ENCODE measurements at regions not wholly inside any gene's neighbourhood (a gene's known extent, or its start where the extent isn't known, plus 50 kb on each side); places are given as distances from the start of the nearest gene placed in this dataset.

GRCh38 chr6:8579372-8579771 is 144.0 kb upstream of the SLC35B3 start:
- Histone ChIP-seq H3K4me3 (replicated peaks in 1 of 3; ENCODE audit: insufficient read depth in 1 of 3, low read depth in 2 of 3, low read length in 3 of 3) (no peak overlapping the region), H2AFZ (ENCODE audit: low read length) (no peak overlapping the region), H3K4me1 (ENCODE audit: insufficient read depth, low read length) (no peaks in the 10 kb centered on the region), H3K27ac (ENCODE audit: extremely low read length, insufficient read depth, low read length) (no peak overlapping the region), H3K9me3 (ENCODE audit: low read length) (peaks cover 2% of the 10 kb centered on the region; the same call in 1 of the 2 replicates), H3K79me2 (ENCODE audit: insufficient read depth, low read length) (no peaks in the 10 kb centered on the region), H3K4me2 (ENCODE audit: low read depth, low read length) (no peak overlapping the region), H4K20me1 (ENCODE audit: insufficient read depth, low read length) (no peaks in the 10 kb centered on the region), H3K9ac (ENCODE audit: insufficient read depth, low read depth, low read length) (no peak overlapping the region), H3K27me3 (ENCODE audit: control insufficient read depth in 1 of 2, insufficient read depth in 2 of 2, low read length in 2 of 2) (no peaks in the 10 kb centered on the region), H3K36me3 (replicated peaks in 1 of 2; ENCODE audit: control insufficient read depth in 1 of 2, insufficient read depth in 2 of 2, low read length in 2 of 2) (no peaks in the 10 kb centered on the region)
- BruUV-seq (replicated peaks) = no TSS peak
- TF ChIP-seq HIVEP1 (CRISPR knock-in tag; IDR thresholded peaks at IDR 0.05) (no peak), FOXM1 (CRISPR knock-in tag; IDR thresholded peaks at IDR 0.05) (no peak), ZNF678 (CRISPR knock-in tag; IDR thresholded peaks at IDR 0.05) (no peak), RNF2 (conservative IDR thresholded peaks at IDR 0.05; ENCODE audit: low read depth) (no peak), IRF1 (CRISPR knock-in tag; IDR thresholded peaks at IDR 0.05; ENCODE audit: low read depth) (no peak), RBM39 (IDR thresholded peaks at IDR 0.05; ENCODE audit: low read depth, low read length, poor library complexity, severe bottlenecking) (no peak), FOXP1 (IDR thresholded peaks at IDR 0.05) (no peak), FOXP1 (CRISPR knock-in tag; IDR thresholded peaks at IDR 0.05) (no peak), ZNF207 (IDR thresholded peaks at IDR 0.05; ENCODE audit: borderline replicate concordance) (no peak), ZSCAN20 (CRISPR knock-in tag; IDR thresholded peaks at IDR 0.05; ENCODE audit: borderline replicate concordance) (no peak), ZBTB1 (CRISPR knock-in tag; IDR thresholded peaks at IDR 0.05; ENCODE audit: borderline replicate concordance) (no peak)
- FAIRE-seq = no peak
- ChIA-PET CTCF (ENCODE audit: low intra/inter-chr PET ratio, low total read pairs) (no interaction called here), POLR2A (no interaction called here)
- no peak for DNase-seq (ENCODE audit: low spot score)
- in situ Hi-C loops (cut with HindIII; ENCODE audit: extremely low pct_ligation_motif_present, low pct_unique_long_range_greater_than_20kb) = no loop called here
- ATAC-seq = no peak
- intact Hi-C loops (cut with micrococcal nuclease; ENCODE audit: unreplicated experiment) = no loop called here
- 0% methylated on average over 1 of the region's 1 CpG for WGBS (ENCODE audit: low lambda C conversion rate)

- no TSS peak for BruUV-seq (replicated peaks)
- intact Hi-C loops (cut with micrococcal nuclease; ENCODE audit: unreplicated experiment) (no loop called here), in situ Hi-C loops (cut with HindIII; ENCODE audit: extremely low pct_ligation_motif_present, low pct_unique_long_range_greater_than_20kb) (no loop called here)
- CTCF ChIA-PET (ENCODE audit: low intra/inter-chr PET ratio, low total read pairs) = no interaction called here
- H3K36me3 ChIP-seq (replicated peaks in 1 of 2; ENCODE audit: control insufficient read depth in 1 of 2, insufficient read depth in 2 of 2, low read length in 2 of 2) = no peaks in the 10 kb centered on the region
- no peaks in the 10 kb centered on the region for H3K4me1 ChIP-seq (ENCODE audit: insufficient read depth, low read length)
- no peak for FAIRE-seq
- no peak overlapping the region for H2AFZ ChIP-seq (ENCODE audit: low read length)
- H3K9ac ChIP-seq (ENCODE audit: insufficient read depth, low read depth, low read length) = no peak overlapping the region
- ATAC-seq = no peak
- H3K79me2 ChIP-seq (ENCODE audit: insufficient read depth, low read length) = no peaks in the 10 kb centered on the region
- POLR2A ChIA-PET = no interaction called here
- no peak overlapping the region for H3K27ac ChIP-seq (ENCODE audit: extremely low read length, insufficient read depth, low read length)
- no peak for DNase-seq (ENCODE audit: low spot score)
- H3K9me3 ChIP-seq (ENCODE audit: low read length) = no peaks in the 10 kb centered on the region; the same call in 1 of the 2 replicates
- 0% methylated on average over 1 of the region's 1 CpG for WGBS (ENCODE audit: low lambda C conversion rate)
- H3K4me3 ChIP-seq (replicated peaks in 1 of 3; ENCODE audit: insufficient read depth in 1 of 3, low read depth in 2 of 3, low read length in 3 of 3) = no peak overlapping the region
- no peaks in the 10 kb centered on the region for H4K20me1 ChIP-seq (ENCODE audit: insufficient read depth, low read length)
- H3K27me3 ChIP-seq (ENCODE audit: control insufficient read depth in 1 of 2, insufficient read depth in 2 of 2, low read length in 2 of 2) = no peaks in the 10 kb centered on the region
- no peak overlapping the region for H3K4me2 ChIP-seq (ENCODE audit: low read depth, low read length)
- TF ChIP-seq NCOR1 (IDR thresholded peaks at IDR 0.05; ENCODE audit: borderline replicate concordance, low read length) (no peak), AGO2 (optimal IDR thresholded peaks at IDR 0.05; ENCODE audit: low read depth, low read length) (no peak), ZNF580 (CRISPR knock-in tag; IDR thresholded peaks at IDR 0.05; ENCODE audit: borderline replicate concordance, low read depth) (no peak), AFF4 (CRISPR knock-in tag; IDR thresholded peaks at IDR 0.05) (no peak), ZFP90 (CRISPR knock-in tag; IDR thresholded peaks at IDR 0.05; ENCODE audit: borderline replicate concordance) (no peak), TRIM24 (CRISPR knock-in tag; IDR thresholded peaks at IDR 0.05) (no peak)
Observed at GRCh38 chr6:8578006-8578405, 142.7 kb upstream of the SLC35B3 start.

Data from HepG2 (cell line).